Limb (tissue), 2 donors: ENCODE measurements at regions not wholly inside any gene's neighbourhood (a gene's known extent, or its start where the extent isn't known, plus 50 kb on each side); places are given as distances from the start of the nearest gene placed in this dataset.

Experiments used
- DNase-seq, 2 donors: peaks; one replicate each; pipeline ENCODE4 v3.0.0-alpha.2; 2016; ENCODE audit errors: extremely low spot score in 2 of 2

GRCh38 chr6:81694855-81695254, 57.6 kb downstream of the TENT5A start:
- no peak for DNase-seq

- DNase-seq, result no peak
These were observed 58.3 kb downstream of the TENT5A start for GRCh38 chr6:81694207-81694606.

GRCh38 chr6:81693266-81693665, 59.2 kb downstream of the TENT5A start:
- no peak for DNase-seq

GRCh38 chr6:81690073-81690472, 62.4 kb downstream of the TENT5A start:
- no peak for DNase-seq

DNA sequence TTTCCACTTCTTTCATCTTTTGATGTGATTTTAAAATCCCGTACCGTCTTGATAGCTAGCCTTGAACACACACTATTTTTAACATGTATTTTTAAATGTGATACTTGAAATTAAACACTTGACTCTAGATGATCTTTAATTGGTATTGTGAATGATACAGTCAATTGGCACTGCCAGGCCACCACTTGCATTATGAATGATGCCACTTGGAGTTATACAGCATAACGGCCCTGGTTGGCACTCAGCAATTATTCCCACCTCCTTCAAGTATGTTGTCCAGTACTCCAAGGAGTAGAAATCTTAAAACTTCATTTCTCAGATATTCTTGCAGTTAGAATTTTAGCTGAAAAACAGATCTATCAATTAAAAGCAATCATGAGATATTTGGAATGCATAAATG, 62.9 kb downstream of the TENT5A start:
- DNase-seq, result no peak

DNA sequence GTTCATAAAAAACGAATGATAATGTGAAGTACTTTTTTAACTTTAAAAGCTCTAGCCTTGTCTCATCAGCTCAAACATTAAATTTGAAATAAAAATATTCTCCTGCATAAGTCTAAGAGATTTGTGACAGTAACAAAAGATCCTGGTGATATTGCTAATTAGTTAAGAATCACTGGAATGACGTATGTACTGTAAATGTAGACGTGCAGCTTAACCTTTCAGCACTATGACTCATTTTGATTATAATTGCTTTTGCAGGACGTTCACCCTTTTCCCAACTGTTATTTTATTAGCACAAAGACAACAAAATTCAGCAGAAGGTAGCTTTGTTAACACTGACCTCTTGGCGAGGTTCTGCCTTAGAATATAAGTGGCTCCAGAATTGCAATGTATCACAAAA, 68.6 kb downstream of the TENT5A start:
- no peak for DNase-seq

DNA sequence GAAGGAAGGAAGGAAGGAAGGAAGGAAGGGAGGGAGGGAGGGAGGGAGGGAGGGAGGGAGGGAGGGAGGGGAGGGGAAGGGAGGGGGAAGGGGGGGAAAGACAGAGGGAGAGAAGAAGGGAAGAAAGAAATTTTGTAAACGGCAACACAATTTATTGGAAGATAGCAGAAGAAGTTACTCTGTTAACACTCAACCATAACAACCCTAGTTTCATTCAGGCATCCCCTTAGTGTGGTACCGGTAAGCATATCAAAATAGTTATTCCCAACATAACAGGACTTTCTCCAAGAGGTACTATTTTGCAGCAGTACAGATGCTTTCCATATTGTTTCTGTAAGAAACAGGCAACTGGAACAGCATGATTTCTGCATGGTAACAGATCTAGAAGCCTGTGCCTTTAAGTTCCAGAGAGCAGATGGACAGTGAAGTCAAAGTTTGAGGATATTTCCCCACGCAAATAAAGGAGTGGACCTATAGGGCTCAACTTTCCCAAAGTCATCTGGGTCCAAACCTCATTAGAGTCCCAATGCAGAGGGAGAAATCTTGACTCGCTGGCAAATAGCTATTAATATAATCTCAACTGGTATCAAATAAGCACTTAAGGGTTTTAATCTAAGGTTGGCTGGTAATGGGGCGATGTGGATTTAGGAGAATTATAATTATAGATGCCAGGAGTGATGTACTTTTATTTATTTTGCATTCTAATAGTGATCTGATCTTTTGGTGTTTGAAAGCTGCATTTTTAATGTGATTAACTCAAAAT, 69.4 kb downstream of the TENT5A start:
- no peak for DNase-seq

GRCh38 chr6:81682235-81682795, 70.2 kb downstream of the TENT5A start:
- DNase-seq, result no peak

DNA sequence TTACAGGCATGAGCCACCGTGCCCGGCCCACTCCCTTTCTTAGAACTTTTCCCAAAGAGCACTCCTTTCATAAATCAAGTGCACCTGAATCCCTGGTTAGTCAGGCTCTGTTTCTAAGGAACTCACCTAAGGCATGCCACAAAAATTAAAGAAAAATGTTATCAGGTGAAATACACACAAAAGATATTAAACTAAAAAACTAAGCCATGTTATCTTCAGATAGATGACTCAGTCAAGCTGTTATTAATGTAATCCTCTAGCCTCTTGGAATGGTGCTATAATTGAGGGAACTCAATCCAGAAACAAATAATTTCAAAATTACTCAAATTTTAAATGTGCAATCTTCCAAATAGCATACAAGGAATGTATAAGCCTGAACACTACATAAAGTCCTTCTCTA, 83.0 kb downstream of the TENT5A start:
- DNase-seq, result no peak

DNA sequence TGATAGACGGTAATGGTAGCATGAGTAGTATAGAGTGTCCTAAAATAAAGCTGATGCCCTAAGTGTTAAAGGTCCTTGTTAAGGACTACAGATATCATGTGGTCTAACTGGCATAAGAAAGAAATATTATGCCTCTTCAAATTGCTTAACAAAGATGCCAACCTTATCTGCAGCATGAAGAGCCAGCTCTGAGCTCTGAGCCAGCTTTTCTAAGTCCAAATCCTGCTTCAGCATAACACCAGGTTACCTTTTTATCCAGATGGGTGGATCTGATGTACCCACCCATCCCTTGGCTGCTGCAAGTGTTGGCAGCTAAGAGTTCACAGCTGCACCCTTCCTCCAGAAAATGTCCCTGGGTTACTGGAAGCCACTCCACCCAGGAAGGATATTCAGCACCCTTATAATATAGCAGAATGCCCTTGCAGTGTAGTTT, 83.8 kb downstream of the TENT5A start:
- no peak for DNase-seq

GRCh38 chr6:81666481-81666880, 86.0 kb downstream of the TENT5A start:
- no peak for DNase-seq

GRCh38 chr6:81656231-81656630, 96.2 kb downstream of the TENT5A start:
- no peak for DNase-seq

DNA sequence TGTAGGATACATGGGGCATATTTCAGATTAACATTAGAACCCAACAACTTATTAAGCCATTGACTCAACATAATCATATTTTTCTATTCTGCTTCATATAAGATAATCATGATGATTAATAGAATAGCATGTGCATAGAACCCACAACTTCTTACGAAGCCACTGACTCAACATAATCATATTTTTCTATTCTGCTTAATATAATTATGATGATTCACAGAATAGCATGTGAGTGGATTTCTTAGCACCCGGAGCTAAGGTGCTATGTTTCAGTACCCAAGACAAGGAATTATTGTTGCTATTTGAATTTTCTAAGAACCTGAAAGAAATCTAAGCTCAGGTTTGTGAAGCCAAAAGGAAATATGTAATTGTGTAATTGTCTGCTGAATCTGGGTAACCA, 96.8 kb downstream of the TENT5A start:
- no peak for DNase-seq

DNA sequence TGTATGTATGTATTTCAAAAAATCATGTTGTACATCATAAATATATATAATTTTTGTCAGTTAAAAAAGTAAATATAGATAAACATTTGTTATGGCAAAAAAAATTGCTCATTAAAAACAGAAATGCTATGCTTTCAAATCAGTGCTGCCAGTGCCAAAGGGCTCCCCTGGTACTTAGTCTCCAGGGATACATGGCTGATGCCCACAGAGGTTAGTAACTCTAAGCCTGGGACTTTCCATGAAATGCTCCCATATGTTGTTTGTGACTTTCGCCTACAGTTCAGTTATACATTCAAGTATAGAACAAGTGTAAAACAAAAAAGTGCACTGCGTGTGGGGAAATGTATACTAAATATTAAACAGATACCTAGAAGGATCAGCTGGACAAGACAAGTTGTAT, 104.0 kb downstream of the TENT5A start:
- no peak for DNase-seq

- DNase-seq, result no peak
These were observed 109.3 kb downstream of the TENT5A start for GRCh38 chr6:81643156-81643555.

- DNase-seq, result no peak
These were observed 111.6 kb downstream of the TENT5A start for GRCh38 chr6:81640891-81641290.

DNA sequence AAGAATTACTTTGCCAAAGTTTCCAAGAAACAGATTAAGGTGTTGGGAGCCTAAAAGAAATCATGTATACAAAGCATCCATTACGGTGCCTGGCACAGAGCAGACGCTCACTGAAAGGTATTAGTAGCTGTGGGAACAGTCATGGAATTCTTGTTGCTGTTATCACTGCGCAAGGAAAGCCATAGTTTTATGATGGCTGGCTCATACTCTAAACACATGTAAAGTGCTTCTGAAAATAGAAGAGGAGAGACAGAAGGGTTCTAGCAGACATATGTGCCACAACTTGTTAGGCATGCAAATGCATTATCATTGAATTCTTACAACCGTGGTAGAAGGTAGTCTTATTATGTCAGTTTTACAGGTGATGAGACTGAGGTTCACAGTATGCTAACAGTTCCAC, 112.4 kb downstream of the TENT5A start:
- DNase-seq, result no peak

DNA sequence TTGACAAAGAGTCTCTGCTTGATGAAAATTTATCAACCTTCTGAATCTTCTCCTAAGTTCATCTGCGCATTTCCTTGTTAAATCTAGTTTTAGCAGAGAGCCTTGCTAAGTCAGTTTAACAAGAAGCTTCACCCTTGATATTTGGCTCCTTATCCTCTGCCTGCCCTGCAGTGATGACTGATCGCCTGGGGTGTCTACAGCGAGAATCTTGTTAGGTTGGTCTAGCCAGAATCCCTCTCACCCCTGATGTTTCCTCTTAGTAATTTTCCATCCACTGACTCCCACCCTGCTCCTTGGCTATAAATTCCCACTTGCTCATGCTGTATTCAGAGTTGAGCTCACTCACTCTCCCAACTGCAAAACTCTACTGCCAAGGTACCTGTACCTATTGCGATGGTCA, 114.1 kb downstream of the TENT5A start:
- DNase-seq, result no peak

GRCh38 chr6:81636930-81637568, 115.4 kb downstream of the TENT5A start:
- no peak for DNase-seq

- DNase-seq, result no peak
These were observed 118.2 kb downstream of the TENT5A start for GRCh38 chr6:81634155-81634880.

DNA sequence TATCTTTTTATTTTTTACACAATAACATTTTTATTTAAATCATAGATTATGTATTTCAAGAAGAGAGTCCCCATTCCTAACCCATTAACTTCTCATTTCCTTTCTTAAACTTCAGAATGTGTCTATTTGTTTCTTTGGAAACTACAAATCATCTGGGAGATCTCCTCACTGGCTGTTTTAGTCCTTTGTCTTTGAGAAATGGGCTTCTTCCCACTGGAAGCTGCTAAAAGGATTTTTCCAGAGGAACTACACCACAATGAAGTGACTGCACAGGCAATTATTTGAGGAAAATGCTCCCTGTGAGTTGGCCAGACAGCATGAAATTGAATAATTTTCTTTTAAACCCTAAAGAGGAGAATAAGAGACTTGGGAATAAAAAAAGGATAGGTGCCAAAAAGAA, 119.1 kb downstream of the TENT5A start:
- no peak for DNase-seq

- no peak for DNase-seq
These were observed 121.8 kb downstream of the TENT5A start for GRCh38 chr6:81630719-81631118.
